Ectodermal cell (in vitro differentiated cells): ENCODE measurements at regions not wholly inside any gene's neighbourhood (a gene's known extent, or its start where the extent isn't known, plus 50 kb on each side); places are given as distances from the start of the nearest gene placed in this dataset.

Source experiments
- H3K27ac ChIP-seq: 2 replicates; pipeline ENCODE4 v1.7.0; 2013; ENCODE audit warnings: mild to moderate bottlenecking, low read depth, low read length; ENCODE audit not compliant: insufficient read depth, poor library complexity, severe bottlenecking
- H3K27me3 ChIP-seq: 2 replicates; pipeline ENCODE4 v1.7.0; 2013; ENCODE audit warnings: mild to moderate bottlenecking, low read length; ENCODE audit not compliant: insufficient read depth, control insufficient read depth, poor library complexity, severe bottlenecking
- H3K36me3 ChIP-seq: one replicate; pipeline ENCODE4 v1.7.0; 2013; ENCODE audit warnings: low read length; ENCODE audit not compliant: control insufficient read depth, insufficient read depth
- H3K4me1 ChIP-seq: one replicate; pipeline ENCODE4 v1.7.0; 2013; ENCODE audit warnings: low read length; ENCODE audit not compliant: control insufficient read depth, insufficient read depth
- H3K4me3 ChIP-seq: 2 replicates; pipeline ENCODE4 v1.7.0; 2013; ENCODE audit warnings: low read depth, low read length, control low read depth; ENCODE audit not compliant: insufficient read depth
- H3K9me3 ChIP-seq: 2 replicates; pipeline ENCODE4 v1.7.0; 2013; ENCODE audit warnings: mild to moderate bottlenecking, low read length, moderate library complexity; ENCODE audit not compliant: control insufficient read depth
- WGBS, 2 experiments: methylation state at CpG; one replicate each; pipeline ENCODE4 v1.1.7; 2013; ENCODE audit warnings: missing lambda C conversion rate in 2 of 2; 5-methylcytosine and 5-hydroxymethylcytosine counted together

- H3K4me3 ChIP-seq = no peak overlapping the region
- no peaks in the 10 kb centered on the region for H3K36me3 ChIP-seq
- H3K4me1 ChIP-seq = no peaks in the 10 kb centered on the region
- H3K27ac ChIP-seq = no peak overlapping the region
- WGBS, 2 experiments = 18 to 20% methylated on average over 2 of the region's 2 CpGs
- H3K27me3 ChIP-seq = no peaks in the 10 kb centered on the region
- no peaks in the 10 kb centered on the region for H3K9me3 ChIP-seq
Observed at GRCh38 chr12:127389923-127390322, 877.0 kb upstream of the TMEM132C start.

- Histone ChIP-seq H3K36me3 (no peaks in the 10 kb centered on the region), H3K9me3 (no peaks in the 10 kb centered on the region), H3K4me3 (no peak overlapping the region), H3K27me3 (no peaks in the 10 kb centered on the region), H3K27ac (no peak overlapping the region), H3K4me1 (no peaks in the 10 kb centered on the region)
- WGBS, 2 experiments = 93 to 94% methylated on average over 4 of the region's 4 CpGs
Observed at GRCh38 chr12:127393465-127393864, 873.5 kb upstream of the TMEM132C start.

GRCh38 chr12:127393896-127394295, 873.1 kb upstream of the TMEM132C start:
- Histone ChIP-seq H3K27ac (no peak overlapping the region), H3K27me3 (no peaks in the 10 kb centered on the region), H3K36me3 (no peaks in the 10 kb centered on the region), H3K9me3 (no peaks in the 10 kb centered on the region), H3K4me3 (no peak overlapping the region), H3K4me1 (no peaks in the 10 kb centered on the region)
- WGBS, 2 experiments = 76 to 86% methylated on average over 2 of the region's 2 CpGs

DNA sequence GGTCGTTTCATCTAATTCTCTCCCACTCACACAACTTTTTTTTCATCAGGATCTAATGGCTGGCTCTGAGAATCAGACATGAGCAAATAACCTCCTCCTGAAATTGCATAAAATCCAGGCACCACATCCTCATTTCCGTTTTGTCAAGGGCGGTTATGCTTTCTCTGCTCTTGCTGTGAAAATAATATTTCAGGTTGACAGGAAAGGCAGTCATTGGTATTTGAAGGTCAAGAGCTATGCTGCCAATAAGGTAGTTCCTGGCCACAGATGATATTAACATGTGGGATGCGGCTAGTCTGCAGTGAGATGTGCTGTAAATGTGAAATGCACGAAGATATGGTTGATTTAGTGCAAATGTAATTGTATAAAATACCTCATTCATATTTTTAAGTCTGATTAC, 870.2 kb upstream of the TMEM132C start:
- no peaks in the 10 kb centered on the region for H3K9me3 ChIP-seq
- H3K27ac ChIP-seq = no peak overlapping the region
- H3K4me1 ChIP-seq = no peaks in the 10 kb centered on the region
- 88 to 91% methylated on average over 5 of the region's 5 CpGs for WGBS, 2 experiments
- H3K27me3 ChIP-seq = no peaks in the 10 kb centered on the region
- no peaks in the 10 kb centered on the region for H3K36me3 ChIP-seq
- H3K4me3 ChIP-seq = no peak overlapping the region

- no peaks in the 10 kb centered on the region for H3K4me1 ChIP-seq
- H3K36me3 ChIP-seq = no peaks in the 10 kb centered on the region
- H3K27me3 ChIP-seq = no peaks in the 10 kb centered on the region
- H3K4me3 ChIP-seq = no peak overlapping the region
- WGBS, 2 experiments = 67 to 72% methylated on average over 8 of the region's 10 CpGs
- no peaks in the 10 kb centered on the region for H3K9me3 ChIP-seq
- H3K27ac ChIP-seq = no peak overlapping the region
Observed at GRCh38 chr12:127398016-127398710, 868.8 kb upstream of the TMEM132C start.

DNA sequence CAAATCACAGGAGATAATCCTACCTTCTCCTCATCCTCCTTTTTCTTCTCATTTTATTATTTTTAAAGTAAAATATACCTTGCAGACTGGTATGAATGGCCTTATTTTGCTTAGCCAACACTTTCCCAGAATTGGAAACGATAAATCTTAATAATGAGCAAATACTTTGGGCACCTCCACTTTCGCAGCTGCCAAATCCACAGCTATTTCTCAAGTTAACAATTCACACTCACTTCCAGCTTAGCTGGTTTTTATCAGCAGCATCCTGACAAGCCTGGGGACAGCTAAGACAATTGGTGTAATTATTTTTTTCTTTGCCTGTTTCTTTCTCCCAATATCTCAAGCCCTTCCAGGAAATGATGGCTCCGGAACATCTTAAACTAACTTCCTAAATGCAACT, 867.5 kb upstream of the TMEM132C start:
- Histone ChIP-seq H3K27ac (no peak overlapping the region), H3K27me3 (no peaks in the 10 kb centered on the region), H3K4me3 (no peak overlapping the region), H3K4me1 (no peaks in the 10 kb centered on the region), H3K36me3 (no peaks in the 10 kb centered on the region), H3K9me3 (no peaks in the 10 kb centered on the region)
- WGBS, 2 experiments = 93 to 98% methylated on average over 2 to 3 of the region's 3 CpGs

DNA sequence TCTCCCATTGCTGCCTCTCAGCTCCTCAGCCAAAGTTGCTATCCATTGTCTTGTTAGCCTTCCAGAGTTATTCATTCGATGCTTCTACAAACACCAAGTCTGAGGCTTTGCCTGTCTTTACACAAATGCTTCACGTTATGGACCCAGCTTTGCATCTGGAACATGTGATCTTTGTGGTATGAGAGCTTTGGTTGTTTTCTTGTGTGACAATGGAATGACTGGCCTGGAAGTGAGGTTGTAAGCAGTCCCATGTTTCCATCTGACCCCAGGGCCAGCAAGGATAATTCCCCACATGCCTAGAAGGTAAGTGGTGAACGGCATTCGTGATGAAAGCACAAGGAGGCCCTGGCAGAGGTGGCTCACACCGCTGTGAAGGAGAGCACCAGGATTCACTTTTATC, 866.7 kb upstream of the TMEM132C start:
- H3K27me3 ChIP-seq = no peaks in the 10 kb centered on the region
- no peaks in the 10 kb centered on the region for H3K4me1 ChIP-seq
- H3K36me3 ChIP-seq = no peaks in the 10 kb centered on the region
- no peak overlapping the region for H3K4me3 ChIP-seq
- H3K9me3 ChIP-seq = no peaks in the 10 kb centered on the region
- 93 to 97% methylated on average over 5 of the region's 5 CpGs for WGBS, 2 experiments
- no peak overlapping the region for H3K27ac ChIP-seq

DNA sequence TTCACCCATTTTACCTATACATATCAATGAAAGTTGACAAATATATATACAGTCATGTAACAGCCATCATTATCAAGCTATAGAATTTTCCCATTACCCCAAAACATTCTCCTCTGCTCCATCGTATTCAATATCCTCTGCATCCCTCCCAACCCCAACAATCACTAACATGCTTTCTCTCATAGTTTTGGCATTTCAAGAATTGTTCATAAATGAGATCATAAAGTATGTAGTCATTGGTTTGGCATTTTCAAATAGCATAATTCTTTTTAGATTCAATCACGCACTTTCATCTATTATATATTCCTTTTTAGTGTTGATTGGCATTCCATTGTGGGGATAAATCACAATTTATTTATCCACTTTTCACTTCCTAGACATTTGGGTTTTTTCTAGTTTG, 866.0 kb upstream of the TMEM132C start:
- no peaks in the 10 kb centered on the region for H3K9me3 ChIP-seq
- H3K4me1 ChIP-seq = no peaks in the 10 kb centered on the region
- H3K36me3 ChIP-seq = no peaks in the 10 kb centered on the region
- no peak overlapping the region for H3K27ac ChIP-seq
- no peaks in the 10 kb centered on the region for H3K27me3 ChIP-seq
- no peak overlapping the region for H3K4me3 ChIP-seq
- 82 to 89% methylated on average over 1 to 2 of the region's 2 CpGs for WGBS, 2 experiments

DNA sequence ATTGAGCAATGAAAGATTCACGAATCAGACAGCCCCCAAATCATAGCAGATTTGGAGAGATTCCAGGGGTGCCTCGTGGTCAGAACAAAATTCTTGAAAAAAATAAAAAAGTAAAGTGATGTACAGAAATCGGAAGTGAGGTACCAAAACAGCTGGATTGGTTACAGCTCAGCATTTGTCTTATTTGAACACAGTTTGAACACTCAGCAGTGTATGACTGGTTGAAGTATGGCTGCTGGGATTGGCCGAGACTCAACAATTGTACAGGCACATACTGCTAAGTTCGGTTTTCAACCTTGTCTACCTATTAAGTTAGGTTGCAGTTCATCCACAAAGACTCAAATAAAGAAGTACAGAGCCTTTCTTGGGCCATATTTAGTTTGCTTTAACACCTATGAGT, 865.4 kb upstream of the TMEM132C start:
- Histone ChIP-seq H3K4me1 (no peaks in the 10 kb centered on the region), H3K4me3 (no peak overlapping the region), H3K27ac (no peak overlapping the region), H3K36me3 (no peaks in the 10 kb centered on the region), H3K27me3 (no peaks in the 10 kb centered on the region), H3K9me3 (no peaks in the 10 kb centered on the region)
- 93% methylated on average over 5 of the region's 5 CpGs for WGBS, 2 experiments

- Histone ChIP-seq H3K4me3 (no peak overlapping the region), H3K27ac (no peak overlapping the region), H3K27me3 (no peaks in the 10 kb centered on the region), H3K4me1 (no peaks in the 10 kb centered on the region), H3K9me3 (no peaks in the 10 kb centered on the region), H3K36me3 (no peaks in the 10 kb centered on the region)
- WGBS, 2 experiments = 94 to 96% methylated on average over 7 of the region's 7 CpGs
Observed at GRCh38 chr12:127411166-127411915, 855.6 kb upstream of the TMEM132C start.
